ENCODE measurements at regions not wholly inside any gene's neighbourhood (a gene's known extent, or its start where the extent isn't known, plus 50 kb on each side); places are given as distances from the start of the nearest gene placed in this dataset.
A peak's percentile ranks its signal among the peaks of the same experiment; 100 is the strongest.

DNA sequence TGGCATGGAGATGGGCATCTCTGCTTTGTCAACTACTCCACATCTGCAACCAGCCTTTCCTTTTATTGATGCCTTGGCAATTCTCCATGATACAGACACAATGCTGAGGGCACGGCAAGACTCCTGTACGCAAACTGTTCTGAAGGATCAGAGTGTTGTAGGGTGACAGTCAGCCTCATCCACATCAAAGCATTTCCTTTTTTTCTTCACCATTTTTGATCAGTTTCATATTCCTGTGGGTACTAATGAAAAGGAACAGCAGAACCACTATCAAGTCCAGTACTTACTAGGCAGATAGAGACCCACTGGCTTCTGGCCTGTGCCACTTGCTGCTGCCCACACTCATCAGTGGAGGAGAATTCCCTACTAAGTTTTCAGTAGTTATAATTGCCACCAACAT, 181.6 kb downstream of the PALM2AKAP2 start:
- TF ChIP-seq CTCF (conservative IDR thresholded peaks at IDR 0.05): no peak
- no peak overlapping the region for H3K27ac ChIP-seq

- no peak overlapping the region for H3K27ac ChIP-seq
- TF ChIP-seq CTCF (conservative IDR thresholded peaks at IDR 0.05): no peak
Observed at GRCh38 chr9:109962215-109962614, 182.2 kb downstream of the PALM2AKAP2 start.

DNA sequence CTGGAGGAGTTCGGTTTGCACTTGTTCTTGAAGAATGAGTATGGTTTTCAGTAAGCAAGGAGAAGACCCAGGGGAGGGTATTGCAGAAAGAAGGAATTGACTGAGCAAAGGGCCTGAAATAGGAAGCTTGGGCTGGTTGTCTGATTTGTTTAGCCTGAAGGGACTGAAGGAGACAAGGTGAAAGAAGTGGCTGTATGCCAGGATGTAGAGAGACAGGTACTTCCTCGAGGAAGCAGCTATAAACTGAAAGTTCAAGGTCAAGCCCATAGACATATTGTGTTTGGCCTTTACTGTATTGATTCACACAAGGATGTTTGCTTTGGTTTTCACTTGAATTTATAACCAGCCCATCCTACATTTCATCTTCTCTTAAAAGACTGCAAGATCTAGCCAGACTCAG, 183.1 kb downstream of the PALM2AKAP2 start:
- no peak overlapping the region for H3K27ac ChIP-seq
- no peak for TF ChIP-seq CTCF (conservative IDR thresholded peaks at IDR 0.05)

DNA sequence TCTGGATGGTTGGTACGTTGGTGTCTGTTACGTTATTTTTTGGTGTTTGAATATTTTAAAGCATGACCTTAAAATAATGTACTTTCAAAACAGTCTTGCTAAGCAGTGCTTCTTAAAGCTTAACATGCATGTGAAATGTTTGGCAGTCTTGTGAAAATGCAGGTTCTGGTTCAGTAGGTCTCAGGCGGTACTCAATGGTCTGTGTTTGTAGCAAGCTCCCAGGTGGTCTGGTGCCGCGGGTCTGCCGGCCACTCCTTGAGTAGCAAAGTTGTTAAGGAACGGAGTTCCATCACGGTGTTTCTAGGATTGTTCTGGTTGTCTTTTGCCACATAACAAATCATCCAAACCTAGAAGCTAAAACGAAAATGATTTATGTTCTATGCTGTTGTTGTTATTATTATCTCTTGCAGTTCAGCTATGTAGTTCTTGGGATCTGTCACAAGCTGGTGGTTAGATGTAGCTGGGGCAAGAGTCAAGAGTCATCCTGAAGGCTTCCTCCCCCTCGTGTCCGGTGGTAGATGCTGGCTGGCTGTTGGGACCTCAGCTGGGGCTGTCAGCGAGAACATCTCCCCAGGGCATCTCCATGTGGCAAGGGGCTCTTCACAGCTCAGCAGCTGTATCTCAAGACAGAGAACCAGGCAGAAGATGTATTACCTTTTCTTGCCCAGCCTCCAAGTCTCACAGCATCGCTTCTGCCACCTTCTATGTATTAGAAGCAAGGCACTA, 186.8 kb downstream of the PALM2AKAP2 start:
- TF ChIP-seq CTCF (conservative IDR thresholded peaks at IDR 0.05): no peak
- no peak overlapping the region for H3K27ac ChIP-seq

DNA sequence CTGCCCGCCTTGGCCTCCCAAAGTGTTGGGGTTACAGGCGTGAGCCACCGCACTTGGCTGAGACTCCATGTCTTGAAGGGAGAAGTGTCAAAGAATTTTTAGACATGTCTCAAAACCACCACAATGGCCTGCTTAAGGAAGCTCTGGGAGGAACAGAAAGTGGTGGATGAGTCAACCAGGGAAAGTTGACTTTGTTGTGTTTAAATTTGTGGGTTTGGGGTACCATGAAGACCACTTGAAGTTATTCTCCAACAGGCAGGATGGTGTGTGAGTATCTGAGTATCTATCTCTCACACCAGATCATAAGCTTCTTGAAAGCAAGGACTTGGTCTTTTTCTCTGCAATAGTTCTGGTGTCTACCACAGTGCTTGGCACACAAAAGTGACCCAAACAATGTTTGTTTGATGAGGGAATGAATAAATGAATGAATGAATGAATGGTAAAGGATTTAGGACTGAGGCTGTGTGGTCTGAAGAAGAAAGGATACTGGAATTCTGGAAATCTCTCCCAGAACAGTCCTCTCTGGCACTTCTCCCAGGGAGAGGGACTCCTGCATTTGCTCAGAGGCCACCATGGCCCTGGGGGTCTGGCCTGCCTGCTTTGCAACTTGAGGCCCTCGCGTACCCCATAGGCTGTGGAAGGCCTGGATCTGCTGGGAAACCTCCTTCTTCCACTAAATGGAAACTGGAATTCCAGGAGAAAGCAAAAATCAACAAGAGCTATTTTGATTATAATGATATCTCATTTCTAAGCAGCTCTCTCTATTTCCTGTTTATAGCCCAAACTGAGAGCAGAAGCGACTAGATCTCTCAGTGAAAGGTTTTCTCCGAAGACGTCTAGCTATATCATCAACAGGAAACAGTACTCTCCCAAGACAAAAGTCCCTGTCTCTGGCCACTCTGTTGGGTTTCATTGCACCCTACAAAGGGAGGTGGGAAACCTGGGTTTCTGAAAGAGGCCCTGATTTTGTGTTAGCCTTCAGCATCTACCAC, 187.9 kb downstream of the PALM2AKAP2 start:
- TF ChIP-seq CTCF (conservative IDR thresholded peaks at IDR 0.05): no peak
- H3K27ac ChIP-seq: no peak overlapping the region

- H3K27ac ChIP-seq: no peak overlapping the region
- TF ChIP-seq CTCF (conservative IDR thresholded peaks at IDR 0.05): peak; percentile 68
Observed at GRCh38 chr9:109969011-109969410, 189.0 kb downstream of the PALM2AKAP2 start.

GRCh38 chr9:109969573-109970237, 189.7 kb downstream of the PALM2AKAP2 start:
- H3K27ac ChIP-seq: no peak overlapping the region
- no peak for TF ChIP-seq CTCF (conservative IDR thresholded peaks at IDR 0.05)

All from VCaP (cell line).